GM18498 (cell line): ENCODE measurements at regions not wholly inside any gene's neighbourhood (a gene's known extent, or its start where the extent isn't known, plus 50 kb on each side); places are given as distances from the start of the nearest gene placed in this dataset.

Source experiments
- ATAC-seq: cut with Tn5 transposase; IDR thresholded peaks from one replicate; pipeline ENCODE4 v1.9.1; 2021; ENCODE audit warnings: mild to moderate bottlenecking, moderate library complexity; ENCODE audit not compliant: unreplicated experiment

GRCh38 chr2:123101434-123101833, 923.7 kb upstream of the CNTNAP5 start:
- ATAC-seq: no peak

- ATAC-seq: no peak
These were observed 921.2 kb upstream of the CNTNAP5 start for GRCh38 chr2:123103902-123104301.

GRCh38 chr2:123116595-123116994, 908.5 kb upstream of the CNTNAP5 start:
- no peak for ATAC-seq

GRCh38 chr2:123127236-123127635, 897.9 kb upstream of the CNTNAP5 start:
- no peak for ATAC-seq

- no peak for ATAC-seq
These were observed 896.1 kb upstream of the CNTNAP5 start for GRCh38 chr2:123128951-123129350.

- no peak for ATAC-seq
These were observed 888.7 kb upstream of the CNTNAP5 start for GRCh38 chr2:123136419-123136818.

GRCh38 chr2:123144082-123144481, 881.0 kb upstream of the CNTNAP5 start:
- no peak for ATAC-seq

- ATAC-seq: no peak
These were observed 872.0 kb upstream of the CNTNAP5 start for GRCh38 chr2:123153041-123153440.

GRCh38 chr2:123154195-123154594, 870.9 kb upstream of the CNTNAP5 start:
- no peak for ATAC-seq

GRCh38 chr2:123157016-123157415, 868.1 kb upstream of the CNTNAP5 start:
- no peak for ATAC-seq

- no peak for ATAC-seq
These were observed 862.6 kb upstream of the CNTNAP5 start for GRCh38 chr2:123162400-123163016.

- ATAC-seq: no peak
These were observed 861.7 kb upstream of the CNTNAP5 start for GRCh38 chr2:123163398-123163797.

GRCh38 chr2:123164216-123164615, 860.9 kb upstream of the CNTNAP5 start:
- ATAC-seq: no peak

- ATAC-seq: no peak
These were observed 859.5 kb upstream of the CNTNAP5 start for GRCh38 chr2:123165616-123166015.

GRCh38 chr2:123179526-123179925, 845.6 kb upstream of the CNTNAP5 start:
- ATAC-seq: no peak

GRCh38 chr2:123195957-123196356, 829.1 kb upstream of the CNTNAP5 start:
- no peak for ATAC-seq

GRCh38 chr2:123200035-123200434, 825.1 kb upstream of the CNTNAP5 start:
- no peak for ATAC-seq

- no peak for ATAC-seq
These were observed 817.8 kb upstream of the CNTNAP5 start for GRCh38 chr2:123207245-123207644.

GRCh38 chr2:123209202-123209601, 815.9 kb upstream of the CNTNAP5 start:
- no peak for ATAC-seq

GRCh38 chr2:123211181-123211580, 813.9 kb upstream of the CNTNAP5 start:
- ATAC-seq: no peak

- no peak for ATAC-seq
These were observed 779.9 kb upstream of the CNTNAP5 start for GRCh38 chr2:123245156-123245555.

- no peak for ATAC-seq
These were observed 766.1 kb upstream of the CNTNAP5 start for GRCh38 chr2:123258877-123259539.

- ATAC-seq: no peak
These were observed 762.2 kb upstream of the CNTNAP5 start for GRCh38 chr2:123262856-123263255.
